IMR-90 (cell line): ENCODE measurements at regions not wholly inside any gene's neighbourhood (a gene's known extent, or its start where the extent isn't known, plus 50 kb on each side); places are given as distances from the start of the nearest gene placed in this dataset.

Experiments
- ATAC-seq: fragments of 200-7000 bp; cut with Tn5 transposase; 2 replicates; pipeline ENCODE4 v1.9.1; 2020; ENCODE audit warnings: low read depth, mild to moderate bottlenecking, moderate library complexity
- BruUV-seq: library from RNA; stranded (reverse); fragments of 400-500 nt; replicated peaks from 2 replicates; lab custom pipeline; 2021; lab: Mats Ljungman, UMichigan
- CTCF ChIA-PET: fragments of 300-600 bp; formaldehyde crosslinking; extraction: SDS; loops from one replicate; lab custom pipeline; 2021; ENCODE audit warnings: antibody characterized with exemption; lab: Yijun Ruan, JAX
- POLR2A ChIA-PET: fragments of 300-600 bp; sonication (Branson Sonifier 250); formaldehyde crosslinking; loops from one replicate; lab custom pipeline; 2022; ENCODE audit warnings: antibody characterized with exemption; ENCODE audit not compliant: unreplicated experiment; lab: Charles Lee
- DNase-seq: peaks from one replicate; pipeline ENCODE4 v3.0.0; 2013
- H2AFZ ChIP-seq: replicated peaks from 2 replicates; pipeline ENCODE3; 2013; ENCODE audit warnings: low read length, mild to moderate bottlenecking; ENCODE audit not compliant: poor library complexity
- H2AK5ac ChIP-seq: 2 replicates; pipeline ENCODE4 v1.6.1; 2013; ENCODE audit warnings: low read depth, low read length, inconsistent platforms
- H2AK9ac ChIP-seq: replicated peaks from 2 replicates; pipeline ENCODE3; 2013; ENCODE audit warnings: mild to moderate bottlenecking, low read depth, low read length, moderate library complexity; ENCODE audit not compliant: poor library complexity
- H2BK120ac ChIP-seq: 2 replicates; pipeline ENCODE4 v1.6.1; 2013; ENCODE audit warnings: low read depth, low read length, inconsistent platforms
- H2BK15ac ChIP-seq: 3 replicates; pipeline ENCODE4 v1.6.1; 2013; ENCODE audit warnings: low read depth, low read length, inconsistent platforms
- H2BK20ac ChIP-seq: 2 replicates; pipeline ENCODE4 v1.6.1; 2013; ENCODE audit warnings: low read depth, mild to moderate bottlenecking, inconsistent platforms, low read length, moderate library complexity
- H2BK5ac ChIP-seq: 2 replicates; pipeline ENCODE4 v1.6.1; 2013; ENCODE audit warnings: mild to moderate bottlenecking, low read depth, low read length, inconsistent platforms; ENCODE audit not compliant: poor library complexity, severe bottlenecking
- H3K14ac ChIP-seq: replicated peaks from 2 replicates; pipeline ENCODE4 v1.6.1; 2013; ENCODE audit warnings: low read depth, low read length, inconsistent platforms
- H3K18ac ChIP-seq: 2 replicates; pipeline ENCODE4 v1.6.1; 2013; ENCODE audit warnings: low read depth, low read length, control low read depth
- H3K23ac ChIP-seq: 2 replicates; pipeline ENCODE4 v1.6.1; 2013; ENCODE audit warnings: low read depth, low read length, inconsistent platforms
- H3K27ac ChIP-seq: 2 replicates; pipeline ENCODE4 v1.5.1; 2013; ENCODE audit warnings: mild to moderate bottlenecking, control low read depth, low read length; ENCODE audit not compliant: insufficient read depth
- H3K27me3 ChIP-seq: 2 replicates; pipeline ENCODE4 v1.6.1; 2013; ENCODE audit warnings: low read length; ENCODE audit not compliant: control insufficient read depth, insufficient read depth
- H3K36me3 ChIP-seq: 2 replicates; pipeline ENCODE4 v1.6.1; 2013; ENCODE audit warnings: low read length, mixed read lengths; ENCODE audit not compliant: control insufficient read depth, insufficient read depth
- H3K4ac ChIP-seq: 2 replicates; pipeline ENCODE4 v1.6.1; 2013; ENCODE audit warnings: low read depth, low read length, inconsistent platforms
- H3K4me1 ChIP-seq: 2 replicates; pipeline ENCODE4 v1.6.1; 2013; ENCODE audit warnings: low read length, mixed read lengths; ENCODE audit not compliant: control insufficient read depth, insufficient read depth
- H3K4me2 ChIP-seq: 2 replicates; pipeline ENCODE4 v1.6.1; 2013; ENCODE audit warnings: low read depth, mild to moderate bottlenecking, control low read depth, low read length, moderate library complexity
- H3K4me3 ChIP-seq: 2 replicates; pipeline ENCODE4 v1.5.1; 2013; ENCODE audit warnings: low read depth, mild to moderate bottlenecking, control low read depth, low read length, moderate library complexity; ENCODE audit not compliant: insufficient read depth
- H3K56ac ChIP-seq: 2 replicates; pipeline ENCODE4 v1.6.1; 2013; ENCODE audit warnings: low read length, inconsistent platforms; ENCODE audit not compliant: insufficient read depth; ENCODE audit errors: extremely low read depth
- H3K79me1 ChIP-seq, 2 experiments: 2 replicates each; pipeline ENCODE4 v1.6.1; 2013; ENCODE audit warnings: low read length in 2 of 2, inconsistent platforms in 1 of 2, low read depth in 1 of 2
- H3K9ac ChIP-seq: 2 replicates; pipeline ENCODE4 v1.6.1; 2013; ENCODE audit warnings: low read depth, low read length, control low read depth
- H3K9me1 ChIP-seq: 2 replicates; pipeline ENCODE4 v1.6.1; 2013; ENCODE audit warnings: low read length, inconsistent platforms; ENCODE audit not compliant: insufficient read depth
- H3K9me3 ChIP-seq: 2 replicates; pipeline ENCODE4 v1.6.1; 2013; ENCODE audit warnings: low read length; ENCODE audit not compliant: control insufficient read depth, insufficient read depth
- H4K20me1 ChIP-seq: 2 replicates; pipeline ENCODE4 v1.6.1; 2013; ENCODE audit warnings: low read length, inconsistent platforms; ENCODE audit not compliant: insufficient read depth
- H4K5ac ChIP-seq: 2 replicates; pipeline ENCODE4 v1.6.1; 2013; ENCODE audit warnings: mild to moderate bottlenecking, low read depth, low read length, control low read depth
- H4K8ac ChIP-seq, 2 experiments: 2 replicates each; pipeline ENCODE4 v1.6.1; 2013; ENCODE audit warnings: low read depth in 2 of 2, low read length in 2 of 2, control low read depth in 1 of 2, inconsistent platforms in 1 of 2
- H4K91ac ChIP-seq: 2 replicates; pipeline ENCODE4 v1.6.1; 2013; ENCODE audit warnings: low read depth, low read length, inconsistent platforms; ENCODE audit not compliant: insufficient read depth
- CEBPB ChIP-seq: IDR thresholded peaks from 2 replicates; pipeline ENCODE4 v1.6.1; 2012; ENCODE audit warnings: low read depth, low read length, improper control_type of control experiment
- CHD1 ChIP-seq: IDR thresholded peaks from 2 replicates; pipeline ENCODE4 v1.6.1; 2012; ENCODE audit warnings: low read depth, low read length, improper control_type of control experiment
- CTCF ChIP-seq: conservative IDR thresholded peaks from 2 replicates; pipeline ENCODE4 v1.5.1; 2012; ENCODE audit warnings: mild to moderate bottlenecking, low read depth, low read length, improper control_type of control experiment
- MAFK ChIP-seq: IDR thresholded peaks from 2 replicates; pipeline ENCODE4 v1.6.1; 2012; ENCODE audit warnings: low read depth, low read length, improper control_type of control experiment
- MAZ ChIP-seq: IDR thresholded peaks from 2 replicates; pipeline ENCODE4 v1.6.1; 2012; ENCODE audit warnings: low read depth, mild to moderate bottlenecking, low read length, improper control_type of control experiment, moderate library complexity, borderline replicate concordance
- MXI1 ChIP-seq: IDR thresholded peaks from 2 replicates; pipeline ENCODE4 v1.6.1; 2012; ENCODE audit warnings: low read depth, mild to moderate bottlenecking, low read length, moderate library complexity, borderline replicate concordance
- NFE2L2 ChIP-seq: fragments of 150-350 bp; IDR thresholded peaks from 2 replicates; pipeline ENCODE4 v1.6.1; 2016; ENCODE audit warnings: low read depth, mild to moderate bottlenecking, low read length
- RCOR1 ChIP-seq: IDR thresholded peaks from 2 replicates; pipeline ENCODE4 v1.6.1; 2012; ENCODE audit warnings: mild to moderate bottlenecking, low read length, improper control_type of control experiment; ENCODE audit not compliant: insufficient replicate concordance
- SMC3 ChIP-seq: fragments of 150-350 bp; IDR thresholded peaks from 2 replicates; pipeline ENCODE4 v1.6.1; 2016; ENCODE audit warnings: low read depth, mild to moderate bottlenecking, antibody characterized with exemption, low read length, moderate library complexity
- USF2 ChIP-seq: fragments of 150-350 bp; IDR thresholded peaks from 2 replicates; pipeline ENCODE4 v1.6.1; 2017; ENCODE audit warnings: mild to moderate bottlenecking, antibody characterized with exemption, low read length, low read depth
- WGBS, 2 experiments: methylation state at CpG; one replicate each; pipeline versions ENCODE4 v1.1.5 to v1.1.7; 2013; ENCODE audit warnings: missing lambda C conversion rate in 2 of 2; ENCODE audit not compliant: insufficient read length in 1 of 2; ENCODE audit errors: extremely low coverage in 2 of 2; 5-methylcytosine and 5-hydroxymethylcytosine counted together
- dilution Hi-C: fragments of 300-500 bp; cut with HindIII; formaldehyde crosslinking; loops from one replicate; pipeline ENCODE4 v1.14.3; 2018; ENCODE audit warnings: low sequenced_read_pairs; ENCODE audit not compliant: unreplicated experiment
- in situ Hi-C: fragments of 300-500 bp; cut with MboI; formaldehyde crosslinking; loops from 3 replicates; pipeline ENCODE4 v1.14.3; 2019; ENCODE audit warnings: low sequenced_read_pairs, inconsistent platforms, mixed read lengths
- intact Hi-C: fragments of 100-400 bp; cut with micrococcal nuclease; formaldehyde crosslinking; loops from 2 replicates; pipeline ENCODE4 v1.10.0; 2022

- no peak overlapping the region for H3K56ac ChIP-seq
- H2BK20ac ChIP-seq, result no peak overlapping the region
- no peaks in the 10 kb centered on the region for H3K4me1 ChIP-seq
- in situ Hi-C loops (no loop called here), intact Hi-C loops (no loop called here), dilution Hi-C loops (no loop called here)
- no peaks in the 10 kb centered on the region for H4K20me1 ChIP-seq
- H3K4ac ChIP-seq, result no peak overlapping the region
- H3K79me1 ChIP-seq, result no peaks in the 10 kb centered on the region
- no peak overlapping the region for H3K4me3 ChIP-seq
- no peak overlapping the region for H4K5ac ChIP-seq
- no peak overlapping the region for H2AK9ac ChIP-seq
- H4K8ac ChIP-seq, result no peak overlapping the region
- peaks cover 4% of the 10 kb centered on the region; the same call in 1 of the 2 replicates for H3K9me3 ChIP-seq
- H3K14ac ChIP-seq, result no peak overlapping the region
- ATAC-seq, result no peak
- H3K9me1 ChIP-seq, result no peaks in the 10 kb centered on the region
- no TSS peak for BruUV-seq
- H3K36me3 ChIP-seq, result no peaks in the 10 kb centered on the region
- H2BK120ac ChIP-seq, result no peak overlapping the region
- TF ChIP-seq RCOR1, result no peak
- no peak for TF ChIP-seq MAFK
- TF ChIP-seq USF2, result no peak
- no peak for TF ChIP-seq CTCF
- TF ChIP-seq CHD1, result no peak
- no peak for TF ChIP-seq CEBPB
- TF ChIP-seq SMC3, result no peak
- TF ChIP-seq MXI1, result no peak
- TF ChIP-seq MAZ, result no peak
- TF ChIP-seq NFE2L2, result no peak
- no peak overlapping the region for H3K23ac ChIP-seq
- no peak overlapping the region for H2AK5ac ChIP-seq
- H4K91ac ChIP-seq, result no peak overlapping the region
- ChIA-PET POLR2A (no interaction called here), CTCF (no interaction called here)
- H2BK5ac ChIP-seq, result no peak overlapping the region
- no peak overlapping the region for H2AFZ ChIP-seq
- DNase-seq, result no peak
- no peak overlapping the region for H2BK15ac ChIP-seq
- H3K27ac ChIP-seq, result no peak overlapping the region
- H3K27me3 ChIP-seq, result no peaks in the 10 kb centered on the region
- no peak overlapping the region for H3K4me2 ChIP-seq
- no peak overlapping the region for H3K9ac ChIP-seq
- no peak overlapping the region for H3K18ac ChIP-seq
- WGBS, 2 experiments, result 70% methylated on average over 2 of the region's 9 CpGs; no CpG with 5 or more reads in 1 of the 2 experiments
Observed at GRCh38 chr4:43987331-43987944, 461.2 kb downstream of the KCTD8 start.
